ENCODE measurements at regions not wholly inside any gene's neighbourhood (a gene's known extent, or its start where the extent isn't known, plus 50 kb on each side); places are given as distances from the start of the nearest gene placed in this dataset.

- no peak overlapping the region for H3K4me3 ChIP-seq (replicated peaks in 1 of 3; ENCODE audit: insufficient read depth in 1 of 3, low read depth in 2 of 3, low read length in 3 of 3)
- H3K4me2 ChIP-seq (ENCODE audit: low read depth, low read length) = no peak overlapping the region
- no peaks in the 10 kb centered on the region for H3K36me3 ChIP-seq (replicated peaks in 1 of 2; ENCODE audit: control insufficient read depth in 1 of 2, insufficient read depth in 2 of 2, low read length in 2 of 2)
- POLR2A ChIA-PET = no interaction called here
- no peak for DNase-seq (ENCODE audit: low spot score)
- no peaks in the 10 kb centered on the region for H3K79me2 ChIP-seq (ENCODE audit: insufficient read depth, low read length)
- H4K20me1 ChIP-seq (ENCODE audit: insufficient read depth, low read length) = no peaks in the 10 kb centered on the region
- no peak overlapping the region for H3K27ac ChIP-seq (ENCODE audit: extremely low read length, insufficient read depth, low read length)
- no TSS peak for BruUV-seq (replicated peaks)
- CTCF ChIA-PET (ENCODE audit: low intra/inter-chr PET ratio, low total read pairs) = no interaction called here
- FAIRE-seq = no peak
- H3K9ac ChIP-seq (ENCODE audit: insufficient read depth, low read depth, low read length) = no peak overlapping the region
- H3K27me3 ChIP-seq (ENCODE audit: control insufficient read depth in 1 of 2, insufficient read depth in 2 of 2, low read length in 2 of 2) = no peaks in the 10 kb centered on the region
- in situ Hi-C loops (cut with HindIII; ENCODE audit: extremely low pct_ligation_motif_present, low pct_unique_long_range_greater_than_20kb) (no loop called here), intact Hi-C loops (cut with micrococcal nuclease; ENCODE audit: unreplicated experiment) (no loop called here)
- H3K4me1 ChIP-seq (ENCODE audit: insufficient read depth, low read length) = no peaks in the 10 kb centered on the region
- no peak for ATAC-seq
- H2AFZ ChIP-seq (ENCODE audit: low read length) = no peak overlapping the region
- peaks cover 4% of the 10 kb centered on the region; the same call in 1 of the 2 replicates for H3K9me3 ChIP-seq (ENCODE audit: low read length)
- TF ChIP-seq RORA (CRISPR knock-in tag; IDR thresholded peaks at IDR 0.05) = no peak
- TF ChIP-seq KLF16 (CRISPR knock-in tag; IDR thresholded peaks at IDR 0.05) = no peak
- no peak for TF ChIP-seq TBX3 (IDR thresholded peaks at IDR 0.05; ENCODE audit: borderline replicate concordance)
- no peak for TF ChIP-seq ZFX (CRISPR knock-in tag; IDR thresholded peaks at IDR 0.05; ENCODE audit: low read depth)
- no peak for TF ChIP-seq ZBTB38 (CRISPR knock-in tag; IDR thresholded peaks at IDR 0.05)
- no peak for TF ChIP-seq ZFP36L2 (CRISPR knock-in tag; IDR thresholded peaks at IDR 0.05)
- TF ChIP-seq PRMT3 (CRISPR knock-in tag; IDR thresholded peaks at IDR 0.05; ENCODE audit: borderline replicate concordance, low read depth) = no peak
- no peak for TF ChIP-seq REPIN1 (CRISPR knock-in tag; IDR thresholded peaks at IDR 0.05; ENCODE audit: borderline replicate concordance, low read depth)
- TF ChIP-seq ESRRA (CRISPR knock-in tag; IDR thresholded peaks at IDR 0.05; ENCODE audit: low read depth) = no peak
- TF ChIP-seq ZNF616 (CRISPR knock-in tag; IDR thresholded peaks at IDR 0.05; ENCODE audit: low read depth) = no peak
- TF ChIP-seq SALL2 (CRISPR knock-in tag; IDR thresholded peaks at IDR 0.05) = no peak
- no peak for TF ChIP-seq ZSCAN5A (CRISPR knock-in tag; IDR thresholded peaks at IDR 0.05; ENCODE audit: borderline replicate concordance)
Observed at GRCh38 chr2:126536605-126537200, 119.3 kb upstream of the GYPC start.

Measured in HepG2 (cell line).